Spleen (tissue), 7 donors: ENCODE measurements at regions not wholly inside any gene's neighbourhood (a gene's known extent, or its start where the extent isn't known, plus 50 kb on each side); places are given as distances from the start of the nearest gene placed in this dataset.

Source experiments
- POLR2A ChIP-seq, 3 donors: fragments of 450-650 bp; IDR thresholded peaks; one replicate each; pipeline ENCODE4 v1.5.1; 2017; ENCODE audit warnings: antibody characterized with exemption in 3 of 3, mild to moderate bottlenecking in 1 of 3
- POLR2AphosphoS5 ChIP-seq, 3 donors: sonication (generic); formaldehyde crosslinking; IDR thresholded peaks; one replicate each; pipeline ENCODE4 v1.5.1; 2017; ENCODE audit warnings: antibody characterized with exemption in 3 of 3
- TF ChIP-seq, protein P1 (sequence below), 11 experiments: fragments of 200-600 bp in 7 of 11; fragments of 450-650 bp in 4 of 11; sonication (generic) in 4 of 11; IDR thresholded peaks in 8 of 11; conservative IDR thresholded peaks in 3 of 11; 1 replicate in 7 of 11; 2 replicates in 4 of 11; pipeline versions ENCODE4 v1.4.0 to v1.8.0; 2016 to 2021; ENCODE audit warnings: antibody characterized with exemption in 11 of 11, inconsistent platforms in 4 of 11, mild to moderate bottlenecking in 1 of 11
- donor health status: DM: no; HTN: no; CAD: no; lungs with moderate emphysema.
- donor health status: DM: no; HTN: no; CAD: no.
- donor health status: DM: no; HTN: no; CAD: no.

DNA sequence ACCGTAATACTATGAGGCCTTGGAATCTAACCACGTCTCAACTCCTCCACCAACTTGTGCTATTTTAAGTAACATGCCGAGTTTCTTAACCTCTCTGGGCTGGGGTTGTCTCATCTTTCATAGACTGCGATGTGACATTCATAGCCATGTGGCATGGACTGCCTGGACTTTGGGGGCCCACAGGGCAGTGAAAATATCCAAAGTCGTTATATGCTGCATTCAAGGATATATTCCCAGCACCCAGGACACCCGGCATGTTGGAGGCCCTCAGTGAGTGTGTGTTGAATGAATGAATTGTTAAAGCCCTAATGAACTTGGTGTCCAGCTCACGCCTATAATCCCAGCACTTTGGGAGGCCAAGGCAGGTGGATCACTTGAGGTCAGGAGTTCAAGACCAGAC is 203.1 kb downstream of the CBLN1 start:
- TF ChIP-seq, protein P1, sequence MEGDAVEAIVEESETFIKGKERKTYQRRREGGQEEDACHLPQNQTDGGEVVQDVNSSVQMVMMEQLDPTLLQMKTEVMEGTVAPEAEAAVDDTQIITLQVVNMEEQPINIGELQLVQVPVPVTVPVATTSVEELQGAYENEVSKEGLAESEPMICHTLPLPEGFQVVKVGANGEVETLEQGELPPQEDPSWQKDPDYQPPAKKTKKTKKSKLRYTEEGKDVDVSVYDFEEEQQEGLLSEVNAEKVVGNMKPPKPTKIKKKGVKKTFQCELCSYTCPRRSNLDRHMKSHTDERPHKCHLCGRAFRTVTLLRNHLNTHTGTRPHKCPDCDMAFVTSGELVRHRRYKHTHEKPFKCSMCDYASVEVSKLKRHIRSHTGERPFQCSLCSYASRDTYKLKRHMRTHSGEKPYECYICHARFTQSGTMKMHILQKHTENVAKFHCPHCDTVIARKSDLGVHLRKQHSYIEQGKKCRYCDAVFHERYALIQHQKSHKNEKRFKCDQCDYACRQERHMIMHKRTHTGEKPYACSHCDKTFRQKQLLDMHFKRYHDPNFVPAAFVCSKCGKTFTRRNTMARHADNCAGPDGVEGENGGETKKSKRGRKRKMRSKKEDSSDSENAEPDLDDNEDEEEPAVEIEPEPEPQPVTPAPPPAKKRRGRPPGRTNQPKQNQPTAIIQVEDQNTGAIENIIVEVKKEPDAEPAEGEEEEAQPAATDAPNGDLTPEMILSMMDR (IDR thresholded peaks at IDR 0.05 in 8 of 11, conservative IDR thresholded peaks at IDR 0.05 in 3 of 11): no peak
- no peak for TF ChIP-seq POLR2AphosphoS5 (IDR thresholded peaks at IDR 0.05)
- TF ChIP-seq POLR2A (IDR thresholded peaks at IDR 0.05): no peak
